ENCODE measurements at regions not wholly inside any gene's neighbourhood (a gene's known extent, or its start where the extent isn't known, plus 50 kb on each side); places are given as distances from the start of the nearest gene placed in this dataset.
"Not testable (repeated sequence)": the region's sequence is repeated elsewhere in the genome, so short reads cannot be mapped to it uniquely, and the experiment has no call there.

- ChIA-PET CTCF (no interaction called here), POLR2A (no interaction called here)
- H3K4me2 ChIP-seq (replicated peaks; ENCODE audit: low read depth, low read length, poor library complexity, severe bottlenecking): no peak overlapping the region
- Mint-ChIP-seq H3K4me3 (no peak overlapping the region), H3K27ac (no peak overlapping the region), H3K4me1 (no peaks in the 10 kb centered on the region), H3K27me3 (no peaks in the 10 kb centered on the region), H3K9me3 (ENCODE audit: insufficient read depth) (no peaks in the 10 kb centered on the region)
- no peaks in the 10 kb centered on the region for H3K9me3 ChIP-seq (ENCODE audit: control extremely low read depth in 1 of 3, control insufficient read depth in 2 of 3, insufficient read depth in 1 of 3, low read length in 2 of 3)
- WGBS (ENCODE audit: insufficient coverage): 89% methylated on average over 12 of the region's 12 CpGs
- H3K27me3 ChIP-seq (replicated peaks in 1 of 4; ENCODE audit: control extremely low read depth in 1 of 4, control insufficient read depth in 3 of 4, insufficient read depth in 4 of 4, low read length in 3 of 4): no peaks in the 10 kb centered on the region
- no peak overlapping the region for H3K9ac ChIP-seq (ENCODE audit: low read length)
- no peak overlapping the region for H3K27ac ChIP-seq (ENCODE audit: low read length in 2 of 2)
- H2AFZ ChIP-seq (ENCODE audit: insufficient read depth, low read depth, low read length, poor library complexity, severe bottlenecking): no peak overlapping the region
- no peaks in the 10 kb centered on the region for H3K79me2 ChIP-seq (ENCODE audit: control insufficient read depth, insufficient read depth, low read length)
- H3K4me1 ChIP-seq (ENCODE audit: control insufficient read depth in 2 of 2, insufficient read depth in 2 of 2, low read length in 2 of 2): no peaks in the 10 kb centered on the region
- no peak overlapping the region for H3K4me3 ChIP-seq (ENCODE audit: control extremely low read depth in 1 of 5, extremely low read depth in 1 of 5, insufficient read depth in 1 of 5, low read depth in 2 of 5, low read length in 4 of 5)
- intact Hi-C loops (cut with micrococcal nuclease): no loop called here
- TF ChIP-seq CTCF (IDR thresholded peaks at IDR 0.05): no peak
- TF ChIP-seq EZH2 (IDR thresholded peaks at IDR 0.05; ENCODE audit: borderline replicate concordance, insufficient read depth, low read depth, low read length, poor library complexity, severe bottlenecking): no peak
- no peaks in the 10 kb centered on the region for H3K36me3 ChIP-seq (replicated peaks in 1 of 2; ENCODE audit: control extremely low read depth in 1 of 2, control insufficient read depth in 1 of 2, extremely low read depth in 1 of 2, insufficient read depth in 2 of 2, low read length in 1 of 2)
- DNase-seq (no peak), ATAC-seq (ENCODE audit: low read depth) (no peak)
- no peaks in the 10 kb centered on the region for H4K20me1 ChIP-seq (ENCODE audit: control insufficient read depth, insufficient read depth, low read length, poor library complexity, severe bottlenecking)
These were observed 159.7 kb downstream of the RNASET2 start for GRCh38 chr6:166796610-166797009.

DNA sequence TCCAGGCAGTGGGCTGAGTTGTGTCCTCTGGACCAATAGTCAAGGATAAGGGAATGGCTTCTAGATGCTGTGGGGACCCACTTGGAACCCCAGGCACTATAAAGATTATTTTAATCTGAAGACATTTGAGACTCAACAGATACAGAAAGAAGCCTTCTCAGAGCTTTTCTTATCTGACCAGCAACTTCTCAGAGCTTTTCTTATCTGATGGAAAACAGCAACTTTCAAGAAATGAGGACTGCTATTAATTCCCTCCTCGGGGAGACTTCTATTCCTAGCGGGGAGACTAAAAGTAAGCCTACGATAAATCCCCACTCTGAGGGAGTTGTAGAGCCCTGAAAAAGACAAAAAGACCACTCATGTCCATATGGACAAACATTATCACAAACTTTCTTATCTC is 160.5 kb downstream of the RNASET2 start:
- H3K4me1 Mint-ChIP-seq: no peaks in the 10 kb centered on the region
- 92% methylated on average over 3 of the region's 3 CpGs for WGBS (ENCODE audit: insufficient coverage)

GRCh38 chr6:166790808-166791207 is 163.8 kb upstream of the RPS6KA2 start:
- H3K4me2 ChIP-seq (replicated peaks; ENCODE audit: low read depth, low read length, poor library complexity, severe bottlenecking); POLR2A ChIA-PET; H3K79me2 ChIP-seq (ENCODE audit: control insufficient read depth, insufficient read depth, low read length); H3K9me3 ChIP-seq (ENCODE audit: control extremely low read depth in 1 of 3, control insufficient read depth in 2 of 3, insufficient read depth in 1 of 3, low read length in 2 of 3); H3K27me3 ChIP-seq (replicated peaks in 1 of 4; ENCODE audit: control extremely low read depth in 1 of 4, control insufficient read depth in 3 of 4, insufficient read depth in 4 of 4, low read length in 3 of 4); intact Hi-C loops (cut with micrococcal nuclease); H3K9ac ChIP-seq (ENCODE audit: low read length); H3K4me3 ChIP-seq (ENCODE audit: control extremely low read depth in 1 of 5, extremely low read depth in 1 of 5, insufficient read depth in 1 of 5, low read depth in 2 of 5, low read length in 4 of 5); H3K4me3 Mint-ChIP-seq; H3K27ac ChIP-seq (ENCODE audit: low read length in 2 of 2); ATAC-seq (ENCODE audit: low read depth); H4K20me1 ChIP-seq (ENCODE audit: control insufficient read depth, insufficient read depth, low read length, poor library complexity, severe bottlenecking); H3K9me3 Mint-ChIP-seq (ENCODE audit: insufficient read depth); H2AFZ ChIP-seq (ENCODE audit: insufficient read depth, low read depth, low read length, poor library complexity, severe bottlenecking); H3K27me3 Mint-ChIP-seq; H3K36me3 ChIP-seq (replicated peaks in 1 of 2; ENCODE audit: control extremely low read depth in 1 of 2, control insufficient read depth in 1 of 2, extremely low read depth in 1 of 2, insufficient read depth in 2 of 2, low read length in 1 of 2); H3K4me1 Mint-ChIP-seq; H3K27ac Mint-ChIP-seq; H3K4me1 ChIP-seq (ENCODE audit: control insufficient read depth in 2 of 2, insufficient read depth in 2 of 2, low read length in 2 of 2); DNase-seq: not testable (repeated sequence)
- no CpG with 5 or more reads among the region's 3 CpGs for WGBS (ENCODE audit: insufficient coverage)
- CTCF ChIA-PET: interaction anchor here (4.3 to 7.5 kb wide), 2 partner anchors 198 to 349 kb away, joined by 35 to 130 read pairs; no protein-coding TSS in a partner anchor

More for the DNA sequence above, 160.5 kb downstream of the RNASET2 start:
- ChIA-PET CTCF (interaction anchor here (1.1 kb wide), 1 partner anchor 9 kb away, joined by 3 read pairs; no protein-coding TSS in a partner anchor), POLR2A (no interaction called here)
- no peak overlapping the region for H3K4me3 Mint-ChIP-seq
- Histone ChIP-seq H3K9ac (ENCODE audit: low read length) (no peak overlapping the region), H4K20me1 (ENCODE audit: control insufficient read depth, insufficient read depth, low read length, poor library complexity, severe bottlenecking) (no peaks in the 10 kb centered on the region), H3K4me2 (replicated peaks; ENCODE audit: low read depth, low read length, poor library complexity, severe bottlenecking) (no peak overlapping the region), H3K27me3 (replicated peaks in 1 of 4; ENCODE audit: control extremely low read depth in 1 of 4, control insufficient read depth in 3 of 4, insufficient read depth in 4 of 4, low read length in 3 of 4) (no peaks in the 10 kb centered on the region), H3K27ac (ENCODE audit: low read length in 2 of 2) (no peak overlapping the region), H3K36me3 (replicated peaks in 1 of 2; ENCODE audit: control extremely low read depth in 1 of 2, control insufficient read depth in 1 of 2, extremely low read depth in 1 of 2, insufficient read depth in 2 of 2, low read length in 1 of 2) (no peaks in the 10 kb centered on the region), H3K4me3 (ENCODE audit: control extremely low read depth in 1 of 5, extremely low read depth in 1 of 5, insufficient read depth in 1 of 5, low read depth in 2 of 5, low read length in 4 of 5) (no peak overlapping the region), H2AFZ (ENCODE audit: insufficient read depth, low read depth, low read length, poor library complexity, severe bottlenecking) (no peak overlapping the region), H3K4me1 (ENCODE audit: control insufficient read depth in 2 of 2, insufficient read depth in 2 of 2, low read length in 2 of 2) (no peaks in the 10 kb centered on the region), H3K9me3 (ENCODE audit: control extremely low read depth in 1 of 3, control insufficient read depth in 2 of 3, insufficient read depth in 1 of 3, low read length in 2 of 3) (no peaks in the 10 kb centered on the region), H3K79me2 (ENCODE audit: control insufficient read depth, insufficient read depth, low read length) (no peaks in the 10 kb centered on the region)
- intact Hi-C loops (cut with micrococcal nuclease): no loop called here
- no peaks in the 10 kb centered on the region for H3K27me3 Mint-ChIP-seq
- no peak for DNase-seq
- no peak for ATAC-seq (ENCODE audit: low read depth)
- H3K27ac Mint-ChIP-seq: no peak overlapping the region
- no peak for TF ChIP-seq CTCF (IDR thresholded peaks at IDR 0.05)
- no peak for TF ChIP-seq EZH2 (IDR thresholded peaks at IDR 0.05; ENCODE audit: borderline replicate concordance, insufficient read depth, low read depth, low read length, poor library complexity, severe bottlenecking)
- no peaks in the 10 kb centered on the region for H3K9me3 Mint-ChIP-seq (ENCODE audit: insufficient read depth)

Measured in B cell (primary cell).